KOPT-K1 (cell line): ENCODE measurements at regions not wholly inside any gene's neighbourhood (a gene's known extent, or its start where the extent isn't known, plus 50 kb on each side); places are given as distances from the start of the nearest gene placed in this dataset.

Experiments
- H3K27ac ChIP-seq: fragments of 200-600 bp; sonication (generic); 2 replicates; pipeline ENCODE4 v1.5.1; 2016; ENCODE audit warnings: antibody characterized with exemption, mild to moderate bottlenecking, low read depth, low read length; ENCODE audit not compliant: poor library complexity, severe bottlenecking
- H3K36me3 ChIP-seq: fragments of 200-600 bp; sonication (generic); 2 replicates; pipeline ENCODE4 v1.5.1; 2017; ENCODE audit warnings: antibody characterized with exemption, mild to moderate bottlenecking, low read length, moderate library complexity; ENCODE audit not compliant: insufficient read depth
- H3K9me3 ChIP-seq: fragments of 200-600 bp; sonication (generic); 2 replicates; pipeline ENCODE4 v1.5.1; 2017; ENCODE audit warnings: antibody characterized with exemption, low read length, mild to moderate bottlenecking; ENCODE audit not compliant: insufficient read depth, poor library complexity, severe bottlenecking

- Histone ChIP-seq H3K27ac (no peak overlapping the region), H3K9me3 (peaks cover 21% of the 10 kb centered on the region), H3K36me3 (no peaks in the 10 kb centered on the region)
Observed at GRCh38 chr2:2569306-2569705, 238.2 kb upstream of the MYT1L start.

GRCh38 chr2:2568411-2568810 is 237.3 kb upstream of the MYT1L start:
- Histone ChIP-seq H3K9me3 (peaks cover 12% of the 10 kb centered on the region), H3K27ac (no peak overlapping the region), H3K36me3 (no peaks in the 10 kb centered on the region)

- Histone ChIP-seq H3K9me3 (peaks cover 6% of the 10 kb centered on the region), H3K27ac (no peak overlapping the region), H3K36me3 (no peaks in the 10 kb centered on the region)
Observed at GRCh38 chr2:2567776-2568175, 236.7 kb upstream of the MYT1L start.

DNA sequence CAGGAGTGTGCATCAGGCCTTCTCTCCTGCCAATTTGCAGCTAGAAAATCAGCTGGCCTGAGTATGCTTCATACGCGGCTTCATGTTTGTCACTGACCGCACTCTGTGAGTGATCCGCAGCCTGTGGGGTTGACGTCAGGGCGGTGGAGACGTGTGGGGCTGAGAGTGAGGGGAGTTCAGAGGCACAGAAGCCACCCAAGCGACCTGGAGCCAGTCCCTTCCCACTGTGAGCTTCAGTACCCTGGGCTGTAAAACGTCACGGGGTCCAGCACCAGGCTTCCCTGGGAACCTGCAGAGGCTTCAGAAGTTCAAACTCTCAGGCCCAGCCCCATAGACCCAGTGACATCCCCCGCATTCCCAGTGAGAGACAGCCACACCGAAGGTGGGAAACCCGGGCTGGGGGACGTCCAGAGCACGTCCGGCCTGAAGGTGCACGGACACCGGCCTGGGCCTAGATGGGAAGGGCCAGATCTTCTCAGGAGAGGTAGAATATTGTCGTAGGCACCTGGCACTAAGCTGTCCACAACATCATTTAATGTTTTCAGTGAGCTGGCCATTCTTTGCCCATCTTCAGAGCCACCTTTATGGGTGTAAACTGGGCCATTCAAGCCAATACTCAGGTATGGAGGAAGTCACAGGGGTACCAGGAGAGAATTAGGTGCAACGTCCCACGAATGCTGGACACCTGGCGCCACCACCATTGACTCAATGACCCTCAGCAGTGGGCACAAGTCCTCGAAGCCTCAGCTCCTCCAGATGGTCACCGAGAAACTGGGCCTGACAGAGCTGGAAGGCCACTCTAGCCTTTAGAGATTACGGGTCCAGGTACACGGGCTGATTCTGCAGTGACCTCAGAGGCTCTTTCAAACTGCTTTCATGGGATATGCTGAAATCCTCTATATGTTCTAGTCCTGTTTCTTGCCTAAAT is 235.6 kb upstream of the MYT1L start:
- Histone ChIP-seq H3K36me3 (no peaks in the 10 kb centered on the region), H3K9me3 (no peaks in the 10 kb centered on the region), H3K27ac (no peak overlapping the region)

- H3K9me3 ChIP-seq: no peaks in the 10 kb centered on the region
- H3K27ac ChIP-seq: no peak overlapping the region
- H3K36me3 ChIP-seq: no peaks in the 10 kb centered on the region
Observed at GRCh38 chr2:2565671-2566070, 234.6 kb upstream of the MYT1L start.

- Histone ChIP-seq H3K9me3 (no peaks in the 10 kb centered on the region), H3K27ac (no peak overlapping the region)
Observed at GRCh38 chr2:2564300-2565078, 233.4 kb upstream of the MYT1L start.

GRCh38 chr2:2563309-2563860 is 232.3 kb upstream of the MYT1L start:
- Histone ChIP-seq H3K36me3 (no peaks in the 10 kb centered on the region), H3K27ac (no peak overlapping the region), H3K9me3 (no peaks in the 10 kb centered on the region)

More at GRCh38 chr2:2564300-2565078, 233.4 kb upstream of the MYT1L start:
- no peaks in the 10 kb centered on the region for H3K36me3 ChIP-seq

GRCh38 chr2:2562867-2563266 is 231.8 kb upstream of the MYT1L start:
- Histone ChIP-seq H3K27ac (no peak overlapping the region), H3K9me3 (no peaks in the 10 kb centered on the region), H3K36me3 (no peaks in the 10 kb centered on the region)

GRCh38 chr2:2561346-2562095 is 230.4 kb upstream of the MYT1L start:
- H3K36me3 ChIP-seq: no peaks in the 10 kb centered on the region
- no peak overlapping the region for H3K27ac ChIP-seq
- H3K9me3 ChIP-seq: no peaks in the 10 kb centered on the region

- H3K27ac ChIP-seq: no peak overlapping the region
- no peaks in the 10 kb centered on the region for H3K9me3 ChIP-seq
- H3K36me3 ChIP-seq: no peaks in the 10 kb centered on the region
Observed at GRCh38 chr2:2560374-2561015, 229.4 kb upstream of the MYT1L start.

GRCh38 chr2:2558476-2558875 is 227.4 kb upstream of the MYT1L start:
- no peak overlapping the region for H3K27ac ChIP-seq
- H3K36me3 ChIP-seq: no peaks in the 10 kb centered on the region
- H3K9me3 ChIP-seq: no peaks in the 10 kb centered on the region

DNA sequence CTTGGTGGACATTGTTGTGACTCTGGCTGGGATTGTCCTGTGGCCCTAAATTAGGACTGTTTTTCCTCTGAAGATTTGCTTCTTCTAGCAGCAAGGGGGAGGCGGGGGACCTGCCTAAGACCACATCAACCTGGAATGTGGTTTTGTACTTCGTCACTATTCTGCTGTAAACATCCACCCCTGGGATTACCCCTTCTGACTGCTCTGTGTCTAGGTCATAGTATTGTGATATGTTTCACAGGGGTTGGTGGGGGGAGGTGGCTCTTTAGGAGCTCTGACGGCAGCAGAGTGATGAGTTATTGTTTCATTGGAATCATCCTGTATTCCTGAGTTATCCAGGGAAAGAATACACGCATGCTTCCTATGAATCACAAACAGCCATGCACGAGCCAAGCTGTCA is 226.4 kb upstream of the MYT1L start:
- Histone ChIP-seq H3K36me3 (no peaks in the 10 kb centered on the region), H3K9me3 (peaks cover 8% of the 10 kb centered on the region), H3K27ac (no peak overlapping the region)

- H3K9me3 ChIP-seq: peaks cover 13% of the 10 kb centered on the region
- no peak overlapping the region for H3K27ac ChIP-seq
- no peaks in the 10 kb centered on the region for H3K36me3 ChIP-seq
Observed at GRCh38 chr2:2550856-2551255, 219.8 kb upstream of the MYT1L start.

GRCh38 chr2:2547911-2548310 is 216.8 kb upstream of the MYT1L start:
- no peaks in the 10 kb centered on the region for H3K36me3 ChIP-seq
- H3K27ac ChIP-seq: no peak overlapping the region

More at GRCh38 chr2:2547911-2548310, 216.8 kb upstream of the MYT1L start:
- H3K9me3 ChIP-seq: peaks cover 9% of the 10 kb centered on the region
